ENCODE measurements at regions not wholly inside any gene's neighbourhood (a gene's known extent, or its start where the extent isn't known, plus 50 kb on each side); places are given as distances from the start of the nearest gene placed in this dataset.

DNA sequence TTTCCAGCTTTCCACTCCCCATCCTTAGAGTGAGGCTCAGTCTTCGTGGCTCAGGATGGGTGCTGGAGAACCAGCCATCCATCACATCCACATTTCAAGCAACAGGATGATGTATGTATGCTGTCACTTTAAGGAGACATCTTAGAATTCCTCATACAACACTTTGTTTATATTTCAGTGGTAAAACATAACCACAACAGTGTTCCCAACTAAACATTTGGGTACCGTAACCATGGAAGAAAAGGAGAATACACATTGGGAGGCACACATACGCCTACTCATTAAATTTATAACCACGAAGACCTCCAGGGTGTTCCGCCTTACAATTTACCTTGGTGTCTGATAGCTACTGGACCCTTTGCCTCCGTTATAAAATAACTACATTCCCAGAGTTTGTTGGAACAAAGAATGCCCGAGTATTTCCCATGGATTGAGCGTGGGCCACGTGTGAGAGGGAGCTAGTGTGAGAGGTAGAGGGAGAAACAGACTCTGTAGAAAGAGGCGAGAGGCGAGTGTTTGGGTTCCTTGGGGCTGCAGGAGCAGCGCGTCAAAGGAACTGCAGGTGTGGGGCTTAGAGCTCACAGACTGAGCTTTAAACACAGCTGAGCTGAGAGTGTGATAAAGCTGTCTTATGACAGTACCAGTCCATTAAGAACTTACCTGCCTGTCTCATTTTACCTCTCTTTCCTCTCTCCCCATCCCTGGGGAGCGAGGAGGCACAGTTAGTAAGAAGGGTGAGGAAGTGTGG is 111.5 kb upstream of the USP24 start (continued):
- TF ChIP-seq, protein P1, sequence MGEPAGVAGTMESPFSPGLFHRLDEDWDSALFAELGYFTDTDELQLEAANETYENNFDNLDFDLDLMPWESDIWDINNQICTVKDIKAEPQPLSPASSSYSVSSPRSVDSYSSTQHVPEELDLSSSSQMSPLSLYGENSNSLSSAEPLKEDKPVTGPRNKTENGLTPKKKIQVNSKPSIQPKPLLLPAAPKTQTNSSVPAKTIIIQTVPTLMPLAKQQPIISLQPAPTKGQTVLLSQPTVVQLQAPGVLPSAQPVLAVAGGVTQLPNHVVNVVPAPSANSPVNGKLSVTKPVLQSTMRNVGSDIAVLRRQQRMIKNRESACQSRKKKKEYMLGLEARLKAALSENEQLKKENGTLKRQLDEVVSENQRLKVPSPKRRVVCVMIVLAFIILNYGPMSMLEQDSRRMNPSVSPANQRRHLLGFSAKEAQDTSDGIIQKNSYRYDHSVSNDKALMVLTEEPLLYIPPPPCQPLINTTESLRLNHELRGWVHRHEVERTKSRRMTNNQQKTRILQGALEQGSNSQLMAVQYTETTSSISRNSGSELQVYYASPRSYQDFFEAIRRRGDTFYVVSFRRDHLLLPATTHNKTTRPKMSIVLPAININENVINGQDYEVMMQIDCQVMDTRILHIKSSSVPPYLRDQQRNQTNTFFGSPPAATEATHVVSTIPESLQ (CRISPR knock-in tag; IDR thresholded peaks at IDR 0.05) = no peak
- TF ChIP-seq ZNF121 (CRISPR knock-in tag; IDR thresholded peaks at IDR 0.05) (no peak), TEAD1 (CRISPR knock-in tag; IDR thresholded peaks at IDR 0.05) (no peak), ZNF219 (CRISPR knock-in tag; IDR thresholded peaks at IDR 0.05; ENCODE audit: borderline replicate concordance) (no peak), ESRRA (CRISPR knock-in tag; IDR thresholded peaks at IDR 0.05; ENCODE audit: borderline replicate concordance) (no peak), JUN (CRISPR knock-in tag; IDR thresholded peaks at IDR 0.05) (no peak), ETV6 (CRISPR knock-in tag; IDR thresholded peaks at IDR 0.05) (no peak), OVOL2 (CRISPR knock-in tag; IDR thresholded peaks at IDR 0.05; ENCODE audit: borderline replicate concordance) (no peak)

DNA sequence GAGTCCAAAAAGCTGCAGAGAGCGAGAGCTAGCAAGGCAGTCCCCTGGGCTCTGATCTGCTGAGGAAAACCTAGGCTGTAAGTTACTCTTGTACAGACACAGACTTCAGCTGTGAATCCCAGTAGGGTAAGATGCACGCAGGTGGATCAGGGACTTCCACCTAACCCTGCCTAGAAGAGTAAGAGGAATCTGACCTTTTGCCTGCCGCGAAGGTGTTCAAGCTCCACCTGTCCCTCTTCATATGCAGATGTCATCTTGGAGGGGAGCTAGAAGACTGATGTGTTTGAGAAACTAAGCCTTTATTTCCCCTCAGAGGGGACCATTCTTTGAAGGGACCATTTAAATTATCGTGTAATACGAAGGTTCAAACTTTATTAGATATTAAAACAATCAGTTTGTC is 108.6 kb upstream of the USP24 start:
- TF ChIP-seq NFATC4 (CRISPR knock-in tag; IDR thresholded peaks at IDR 0.05) (no peak), KAT7 (CRISPR knock-in tag; IDR thresholded peaks at IDR 0.05; ENCODE audit: borderline replicate concordance) (no peak), HMGA2 (CRISPR knock-in tag; IDR thresholded peaks at IDR 0.05) (no peak), TEAD1 (CRISPR knock-in tag; IDR thresholded peaks at IDR 0.05) (no peak)
- TF ChIP-seq, protein P2, sequence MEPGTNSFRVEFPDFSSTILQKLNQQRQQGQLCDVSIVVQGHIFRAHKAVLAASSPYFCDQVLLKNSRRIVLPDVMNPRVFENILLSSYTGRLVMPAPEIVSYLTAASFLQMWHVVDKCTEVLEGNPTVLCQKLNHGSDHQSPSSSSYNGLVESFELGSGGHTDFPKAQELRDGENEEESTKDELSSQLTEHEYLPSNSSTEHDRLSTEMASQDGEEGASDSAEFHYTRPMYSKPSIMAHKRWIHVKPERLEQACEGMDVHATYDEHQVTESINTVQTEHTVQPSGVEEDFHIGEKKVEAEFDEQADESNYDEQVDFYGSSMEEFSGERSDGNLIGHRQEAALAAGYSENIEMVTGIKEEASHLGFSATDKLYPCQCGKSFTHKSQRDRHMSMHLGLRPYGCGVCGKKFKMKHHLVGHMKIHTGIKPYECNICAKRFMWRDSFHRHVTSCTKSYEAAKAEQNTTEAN (CRISPR knock-in tag; IDR thresholded peaks at IDR 0.05) = 0 out of 2 replicates have a peak, but pooled peaks have one; percentile 33
- TF ChIP-seq, protein P3, sequence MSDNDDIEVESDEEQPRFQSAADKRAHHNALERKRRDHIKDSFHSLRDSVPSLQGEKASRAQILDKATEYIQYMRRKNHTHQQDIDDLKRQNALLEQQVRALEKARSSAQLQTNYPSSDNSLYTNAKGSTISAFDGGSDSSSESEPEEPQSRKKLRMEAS (CRISPR knock-in tag; IDR thresholded peaks at IDR 0.05) = no peak
- H3K27ac Mint-ChIP-seq = no peak overlapping the region
- ATAC-seq (peak; percentile 91), DNase-seq (ENCODE audit: low spot score) (no peak)
- H3K4me1 Mint-ChIP-seq = peaks cover 43% of the 10 kb centered on the region
- no peaks in the 10 kb centered on the region for H3K36me3 Mint-ChIP-seq
- H3K4me3 Mint-ChIP-seq = no peak overlapping the region
- no peaks in the 10 kb centered on the region; the same call in 1 of the 2 replicates for H3K9me3 Mint-ChIP-seq
- POLR2A ChIA-PET = no interaction called here
- CTCF ChIA-PET = interaction anchor here (1.1 to 2.2 kb wide), 3 partner anchors 14 to 180 kb away, joined by 3 to 12 read pairs (median 8); no protein-coding TSS in a partner anchor
- peaks cover 15% of the 10 kb centered on the region for H3K27me3 Mint-ChIP-seq (ENCODE audit: low read depth)

DNA sequence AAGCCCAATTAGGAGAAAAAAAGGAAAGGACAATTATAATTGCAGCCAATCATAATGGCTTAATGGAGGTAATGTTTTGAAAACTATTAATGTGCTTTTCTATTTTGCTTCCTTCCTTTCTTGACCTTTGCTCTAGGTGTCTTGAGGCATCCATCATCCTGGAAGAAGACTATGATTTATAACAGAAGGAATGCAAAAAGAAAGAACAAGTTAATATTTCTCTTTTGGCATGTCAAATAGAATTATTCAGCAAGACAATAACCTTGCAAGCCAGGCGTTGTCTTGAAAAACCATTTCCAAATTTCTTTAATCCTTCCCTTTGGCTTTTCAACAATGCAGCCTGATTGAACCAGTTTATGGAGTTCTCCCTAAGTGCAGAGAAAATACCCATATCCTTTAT is 107.7 kb upstream of the USP24 start:
- ATAC-seq (no peak), DNase-seq (ENCODE audit: low spot score) (no peak)
- Mint-ChIP-seq H3K9me3 (no peaks in the 10 kb centered on the region; the same call in 1 of the 2 replicates), H3K4me3 (no peak overlapping the region; the same call in 1 of the 2 replicates), H3K4me1 (peaks cover 35% of the 10 kb centered on the region), H3K27me3 (ENCODE audit: low read depth) (peaks cover 15% of the 10 kb centered on the region), H3K27ac (no peak overlapping the region), H3K36me3 (no peaks in the 10 kb centered on the region)
- ChIA-PET POLR2A (no interaction called here), CTCF (interaction anchor here (0.9 to 1.1 kb wide), 2 partner anchors 15 to 179 kb away, joined by 3 read pairs; no protein-coding TSS in a partner anchor)
- TF ChIP-seq JUN (CRISPR knock-in tag; IDR thresholded peaks at IDR 0.05) (no peak), TP53 (CRISPR knock-in tag; IDR thresholded peaks at IDR 0.05) (no peak), TEAD4 (CRISPR knock-in tag; IDR thresholded peaks at IDR 0.05) (no peak), RORB (CRISPR knock-in tag; IDR thresholded peaks at IDR 0.05) (no peak)

DNA sequence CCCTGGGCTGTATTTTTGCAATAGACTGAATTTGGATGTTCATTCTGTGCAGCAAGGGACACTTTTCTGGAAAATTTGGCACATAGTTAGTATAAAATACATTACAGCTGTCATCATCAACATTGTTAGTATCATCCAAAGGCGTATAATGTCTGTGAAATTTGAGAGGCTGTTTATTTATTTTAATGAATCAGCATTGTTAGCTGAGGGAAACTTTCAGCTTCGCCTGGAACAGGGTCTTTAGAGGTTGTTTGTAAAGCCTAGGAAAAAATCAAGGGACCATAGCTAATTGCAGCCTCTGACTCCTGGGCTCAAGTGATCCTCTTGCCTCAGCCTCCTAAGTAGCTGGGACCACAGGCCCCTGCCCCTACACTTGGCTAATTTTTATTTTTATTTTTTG is 106.8 kb upstream of the USP24 start:
- no peak for DNase-seq (ENCODE audit: low spot score)
- Mint-ChIP-seq H3K4me1 (peaks cover 30% of the 10 kb centered on the region), H3K27me3 (ENCODE audit: low read depth) (peaks cover 15% of the 10 kb centered on the region), H3K27ac (no peak overlapping the region), H3K36me3 (no peaks in the 10 kb centered on the region), H3K4me3 (no peak overlapping the region), H3K9me3 (no peaks in the 10 kb centered on the region; the same call in 1 of the 2 replicates)
- ChIA-PET POLR2A (no interaction called here), CTCF (interaction anchor here (0.9 to 1.0 kb wide), 2 partner anchors 16 to 54 kb away, joined by 3 read pairs; no protein-coding TSS in a partner anchor)
- ATAC-seq = no peak
- TF ChIP-seq, protein P4, sequence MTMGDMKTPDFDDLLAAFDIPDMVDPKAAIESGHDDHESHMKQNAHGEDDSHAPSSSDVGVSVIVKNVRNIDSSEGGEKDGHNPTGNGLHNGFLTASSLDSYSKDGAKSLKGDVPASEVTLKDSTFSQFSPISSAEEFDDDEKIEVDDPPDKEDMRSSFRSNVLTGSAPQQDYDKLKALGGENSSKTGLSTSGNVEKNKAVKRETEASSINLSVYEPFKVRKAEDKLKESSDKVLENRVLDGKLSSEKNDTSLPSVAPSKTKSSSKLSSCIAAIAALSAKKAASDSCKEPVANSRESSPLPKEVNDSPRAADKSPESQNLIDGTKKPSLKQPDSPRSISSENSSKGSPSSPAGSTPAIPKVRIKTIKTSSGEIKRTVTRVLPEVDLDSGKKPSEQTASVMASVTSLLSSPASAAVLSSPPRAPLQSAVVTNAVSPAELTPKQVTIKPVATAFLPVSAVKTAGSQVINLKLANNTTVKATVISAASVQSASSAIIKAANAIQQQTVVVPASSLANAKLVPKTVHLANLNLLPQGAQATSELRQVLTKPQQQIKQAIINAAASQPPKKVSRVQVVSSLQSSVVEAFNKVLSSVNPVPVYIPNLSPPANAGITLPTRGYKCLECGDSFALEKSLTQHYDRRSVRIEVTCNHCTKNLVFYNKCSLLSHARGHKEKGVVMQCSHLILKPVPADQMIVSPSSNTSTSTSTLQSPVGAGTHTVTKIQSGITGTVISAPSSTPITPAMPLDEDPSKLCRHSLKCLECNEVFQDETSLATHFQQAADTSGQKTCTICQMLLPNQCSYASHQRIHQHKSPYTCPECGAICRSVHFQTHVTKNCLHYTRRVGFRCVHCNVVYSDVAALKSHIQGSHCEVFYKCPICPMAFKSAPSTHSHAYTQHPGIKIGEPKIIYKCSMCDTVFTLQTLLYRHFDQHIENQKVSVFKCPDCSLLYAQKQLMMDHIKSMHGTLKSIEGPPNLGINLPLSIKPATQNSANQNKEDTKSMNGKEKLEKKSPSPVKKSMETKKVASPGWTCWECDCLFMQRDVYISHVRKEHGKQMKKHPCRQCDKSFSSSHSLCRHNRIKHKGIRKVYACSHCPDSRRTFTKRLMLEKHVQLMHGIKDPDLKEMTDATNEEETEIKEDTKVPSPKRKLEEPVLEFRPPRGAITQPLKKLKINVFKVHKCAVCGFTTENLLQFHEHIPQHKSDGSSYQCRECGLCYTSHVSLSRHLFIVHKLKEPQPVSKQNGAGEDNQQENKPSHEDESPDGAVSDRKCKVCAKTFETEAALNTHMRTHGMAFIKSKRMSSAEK (CRISPR knock-in tag; IDR thresholded peaks at IDR 0.05; ENCODE audit: borderline replicate concordance) = no peak
- TF ChIP-seq SP1 (CRISPR knock-in tag; conservative IDR thresholded peaks at IDR 0.05) = no peak
